CMK (cell line): ENCODE measurements at regions not wholly inside any gene's neighbourhood (a gene's known extent, or its start where the extent isn't known, plus 50 kb on each side); places are given as distances from the start of the nearest gene placed in this dataset.

Source experiments
- DNase-seq: peaks from one replicate; pipeline ENCODE4 v3.0.0-alpha.2; 2010; ENCODE audit warnings: low read depth

DNA sequence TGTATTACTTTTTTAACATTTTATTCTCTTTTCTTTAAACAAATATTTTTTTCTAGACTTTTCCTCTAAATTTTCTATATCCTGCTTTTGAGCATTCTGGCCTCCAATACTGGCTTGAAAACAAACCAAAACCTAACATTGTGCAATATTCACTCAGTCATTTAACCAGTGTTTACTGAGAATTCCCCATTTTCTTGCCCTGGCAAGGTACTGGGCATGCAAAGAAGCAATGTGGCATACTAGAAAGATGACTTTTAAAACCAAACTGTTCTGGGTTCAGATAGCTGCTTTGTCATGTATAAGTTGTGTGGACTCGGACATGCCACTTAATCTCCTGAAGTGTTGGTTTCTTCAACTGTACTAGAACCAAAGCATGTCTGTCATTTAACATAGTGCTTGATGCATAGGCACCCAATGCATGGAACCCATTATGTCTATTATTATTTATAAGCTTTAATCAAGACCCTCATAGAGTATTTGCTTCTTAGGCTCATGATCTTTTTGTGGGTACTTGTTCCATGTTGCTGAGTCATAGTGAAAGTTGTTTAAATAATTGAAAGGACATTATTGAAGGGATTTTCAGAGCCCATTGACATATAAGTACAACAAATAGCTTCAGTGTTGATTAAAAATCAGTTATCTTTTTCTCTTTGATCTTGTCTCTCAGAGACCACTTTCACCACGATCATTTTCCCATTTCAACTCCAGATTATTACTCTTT, 185.4 kb upstream of the OSR1 start:
- no peak for DNase-seq

- DNase-seq = no peak
These were observed 184.6 kb upstream of the OSR1 start for GRCh38 chr2:19542796-19543662.

DNA sequence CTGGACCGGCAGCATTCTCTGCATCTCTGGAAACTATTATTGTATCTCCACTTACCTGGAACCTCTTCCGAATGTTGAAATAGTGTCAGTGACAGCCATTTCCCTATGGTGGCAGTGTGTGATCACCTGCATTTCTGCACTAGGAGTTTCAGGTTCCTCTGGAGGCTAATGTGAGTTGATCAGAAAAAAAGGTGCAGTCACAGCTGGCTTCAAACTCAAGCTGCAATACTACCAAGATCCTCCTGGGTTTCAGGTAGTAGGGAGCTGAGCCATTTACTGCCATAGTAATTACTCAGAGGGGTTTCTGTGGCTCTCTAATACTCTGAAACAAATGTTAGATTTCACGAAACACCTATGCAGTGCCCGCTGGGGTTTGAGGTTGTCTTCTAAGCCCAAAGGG, 183.5 kb upstream of the OSR1 start:
- DNase-seq = no peak

- no peak for DNase-seq
These were observed 182.5 kb upstream of the OSR1 start for GRCh38 chr2:19540739-19541525.

DNA sequence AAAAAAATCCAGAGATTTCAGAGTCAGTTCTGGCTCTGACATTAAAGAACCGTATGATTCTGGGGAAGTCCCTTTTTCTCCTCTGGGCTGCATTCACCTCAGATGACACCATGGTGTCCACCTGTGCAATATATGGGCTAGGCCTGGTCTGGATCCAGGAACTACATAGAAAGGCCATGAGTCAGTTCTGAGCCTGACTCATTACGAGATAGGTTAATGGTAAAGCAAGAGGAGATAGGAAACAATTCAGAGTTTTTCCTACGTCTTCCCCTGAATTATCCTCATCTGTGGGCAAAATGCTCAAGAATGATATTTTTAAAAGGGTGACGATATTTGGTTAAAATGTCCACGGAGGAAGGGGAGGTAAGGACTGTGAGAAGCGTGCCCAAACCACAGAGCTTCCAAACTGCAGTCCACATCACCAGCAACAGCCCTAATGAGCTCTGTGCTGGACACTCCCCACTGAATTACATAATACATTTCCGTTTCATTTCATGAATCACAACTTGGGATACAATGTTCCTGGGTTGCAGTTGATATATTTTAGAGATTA, 180.1 kb upstream of the OSR1 start:
- no peak for DNase-seq

DNA sequence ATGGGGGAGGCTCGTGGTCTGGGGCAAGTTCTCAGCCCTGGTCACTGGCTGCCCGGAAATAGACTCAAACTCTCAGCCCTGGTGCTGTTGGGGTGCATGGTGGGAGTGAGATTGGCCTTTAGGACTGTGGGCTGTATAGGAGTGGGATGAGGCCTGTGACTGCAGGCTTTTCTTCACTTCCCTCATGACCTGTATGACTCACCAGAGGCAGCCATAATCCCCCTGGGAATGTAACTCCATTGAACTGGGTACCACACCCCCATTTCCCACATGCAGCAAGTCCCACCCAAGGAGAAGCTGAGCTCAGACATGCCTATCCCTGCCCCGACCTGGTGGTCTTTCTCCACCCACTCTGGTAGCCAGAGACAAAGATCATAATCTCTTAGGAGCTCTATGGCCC, 177.7 kb upstream of the OSR1 start:
- DNase-seq = no peak

DNA sequence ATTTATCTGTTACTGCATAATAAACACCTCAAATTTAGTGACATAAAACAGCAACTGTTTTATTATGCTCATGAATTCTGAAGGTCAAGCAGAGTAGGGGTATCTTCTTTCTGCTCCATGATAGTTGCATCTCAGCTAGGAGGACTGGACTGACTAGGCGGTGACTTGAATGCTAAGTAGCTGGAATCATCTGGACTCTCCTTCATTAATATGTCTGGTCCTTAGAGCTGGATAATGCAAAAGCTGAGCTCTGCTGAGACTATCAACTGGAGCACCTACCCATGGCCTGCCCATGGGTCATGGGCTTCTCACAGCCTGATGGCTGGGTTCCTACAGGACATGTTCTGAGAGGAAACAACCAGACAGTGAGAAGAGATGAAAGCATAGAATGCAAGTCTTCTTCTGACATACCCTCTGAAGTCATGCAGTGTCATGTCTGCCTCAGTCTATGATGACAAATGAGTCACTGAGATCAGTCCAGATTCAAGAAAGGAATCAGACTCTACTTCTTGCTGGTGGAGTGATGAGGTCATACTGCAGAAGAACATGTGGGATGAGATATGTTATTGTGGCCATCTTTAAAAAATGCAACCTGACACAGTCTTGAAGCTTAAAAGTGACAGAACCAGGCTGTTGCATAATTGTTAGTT, 174.2 kb upstream of the OSR1 start:
- no peak for DNase-seq

DNA sequence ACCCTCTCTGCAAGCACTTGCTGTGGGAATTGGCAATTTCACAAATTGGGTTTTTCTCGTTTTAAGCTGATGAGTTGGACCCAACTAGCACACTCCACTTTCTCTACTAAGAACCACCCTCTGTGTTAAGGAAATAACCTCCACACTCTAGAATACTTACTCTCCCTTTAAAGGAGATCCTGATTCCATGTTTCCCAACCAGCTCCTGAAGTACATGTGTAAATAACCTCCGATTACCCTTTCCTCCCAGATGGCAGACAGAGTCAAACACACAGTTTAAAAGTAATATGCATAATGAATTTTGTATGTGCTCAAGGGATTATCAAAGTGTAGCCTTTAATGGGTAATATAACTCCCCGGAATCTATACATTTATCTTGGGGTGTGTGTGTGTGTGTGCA, 171.3 kb upstream of the OSR1 start:
- no peak for DNase-seq

DNA sequence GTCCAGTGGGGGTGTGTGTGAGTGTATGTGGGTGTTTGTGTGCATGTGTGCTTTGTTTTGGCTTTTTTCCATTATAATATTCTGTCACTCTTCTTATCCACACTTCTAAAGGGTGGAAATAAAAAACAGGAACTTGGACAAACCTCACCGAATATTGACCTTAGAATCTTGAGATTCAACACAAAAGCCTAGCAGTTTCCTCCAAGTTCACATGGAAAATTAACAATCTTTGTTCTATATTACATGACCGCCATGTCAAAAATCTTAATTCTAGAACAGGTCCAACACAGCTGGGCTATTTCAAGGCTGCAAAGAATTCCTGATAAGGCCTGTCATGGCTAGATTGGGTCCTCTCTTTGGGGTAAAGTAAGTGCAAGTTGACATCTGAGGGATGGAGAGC, 169.3 kb upstream of the OSR1 start:
- no peak for DNase-seq

DNA sequence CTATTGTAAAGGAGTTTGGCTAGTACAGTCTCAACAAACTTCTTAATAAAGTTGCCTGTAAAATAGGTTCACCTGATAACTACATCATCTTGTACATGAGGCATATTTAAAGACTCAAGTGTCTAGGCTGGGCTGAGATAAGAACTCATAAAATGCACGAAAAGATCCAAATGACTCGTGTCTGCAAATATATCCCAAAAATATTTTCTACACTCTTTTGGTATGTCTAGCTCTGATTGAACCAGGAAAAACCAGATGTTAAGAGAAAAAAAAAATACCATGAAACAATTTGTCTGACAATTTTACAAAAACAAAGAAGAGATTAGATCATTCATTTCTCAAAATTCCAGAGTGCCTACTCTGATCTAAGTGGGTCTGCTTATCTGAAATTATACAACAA, 166.9 kb upstream of the OSR1 start:
- DNase-seq = no peak

- DNase-seq = no peak
These were observed 160.6 kb upstream of the OSR1 start for GRCh38 chr2:19519045-19519444.

DNA sequence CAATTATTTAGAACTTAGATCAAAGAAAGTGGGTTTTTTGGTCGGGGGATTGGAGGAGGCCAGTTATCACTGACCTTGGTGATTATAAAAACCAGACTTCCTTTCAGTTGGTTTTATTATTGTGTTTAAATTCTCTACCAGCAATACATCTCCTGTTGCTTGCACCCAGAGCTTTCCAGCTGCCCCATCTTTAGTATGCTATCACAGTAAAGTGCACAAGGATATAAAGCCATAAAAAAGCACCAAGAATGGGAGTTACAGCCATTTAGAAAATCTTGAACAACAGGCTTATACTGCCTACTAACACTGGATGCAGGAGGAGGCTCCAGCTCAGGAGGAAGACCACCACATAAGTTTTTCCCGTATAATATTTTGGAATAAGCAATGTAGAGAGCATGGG, 148.7 kb upstream of the OSR1 start:
- no peak for DNase-seq

- DNase-seq = no peak
These were observed 147.0 kb upstream of the OSR1 start for GRCh38 chr2:19505199-19506136.

- no peak for DNase-seq
These were observed 146.2 kb upstream of the OSR1 start for GRCh38 chr2:19504400-19505198.

DNA sequence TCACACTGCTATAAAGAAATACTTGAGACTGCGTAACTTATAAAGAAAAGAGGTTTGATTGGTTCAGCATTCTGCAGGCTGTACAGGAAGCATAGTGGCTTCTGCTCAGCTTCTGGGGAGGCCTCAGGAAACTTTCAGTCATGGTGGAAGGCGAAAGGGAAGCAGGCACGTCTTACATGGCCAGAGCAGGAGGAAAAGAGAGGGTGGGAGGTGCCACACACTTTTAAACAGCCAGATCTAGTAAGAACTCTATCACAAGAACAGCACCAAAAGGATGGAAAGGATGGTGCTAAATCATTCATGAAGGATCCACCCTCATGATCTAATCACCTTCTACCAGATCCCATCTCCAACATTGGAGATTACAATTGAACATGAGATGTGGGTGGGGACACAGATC, 145.5 kb upstream of the OSR1 start:
- DNase-seq = no peak

DNA sequence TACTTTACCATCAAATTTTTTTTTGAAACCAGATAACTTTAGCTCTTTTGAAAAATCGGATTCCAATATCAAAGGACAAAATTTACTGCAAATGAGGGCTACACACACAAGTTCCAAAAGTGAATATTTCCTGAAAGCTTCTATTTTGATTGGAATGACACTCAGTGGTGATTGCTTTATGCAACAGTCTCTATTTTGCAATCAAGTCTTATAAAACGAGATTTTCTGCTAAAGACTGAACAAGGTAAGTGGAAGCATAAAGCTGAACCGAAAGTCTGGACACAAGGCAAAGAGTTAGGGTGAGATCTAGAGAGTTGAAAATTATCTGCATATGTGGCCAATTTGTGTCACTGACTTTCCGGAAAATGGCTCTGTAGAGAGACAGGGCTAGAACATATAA, 145.0 kb upstream of the OSR1 start:
- DNase-seq = no peak

DNA sequence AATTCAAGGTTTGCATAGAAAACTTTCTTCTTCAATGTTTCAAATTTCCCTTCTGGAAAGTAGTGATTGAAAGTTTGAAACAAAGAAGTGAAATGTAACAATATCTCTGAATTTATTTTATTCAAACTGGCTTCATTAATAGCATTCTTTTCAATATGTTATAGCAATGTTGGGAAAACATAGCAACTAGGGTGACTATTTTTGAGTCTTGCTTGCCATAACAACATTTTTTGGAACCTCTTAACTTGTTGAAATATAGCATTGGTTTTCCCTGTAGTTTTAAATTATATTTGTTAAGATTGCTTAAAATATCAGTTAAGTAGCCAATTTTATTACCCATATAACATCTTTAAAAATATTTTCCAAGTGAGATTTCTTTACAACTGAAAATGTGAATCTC, 141.7 kb upstream of the OSR1 start:
- no peak for DNase-seq

DNA sequence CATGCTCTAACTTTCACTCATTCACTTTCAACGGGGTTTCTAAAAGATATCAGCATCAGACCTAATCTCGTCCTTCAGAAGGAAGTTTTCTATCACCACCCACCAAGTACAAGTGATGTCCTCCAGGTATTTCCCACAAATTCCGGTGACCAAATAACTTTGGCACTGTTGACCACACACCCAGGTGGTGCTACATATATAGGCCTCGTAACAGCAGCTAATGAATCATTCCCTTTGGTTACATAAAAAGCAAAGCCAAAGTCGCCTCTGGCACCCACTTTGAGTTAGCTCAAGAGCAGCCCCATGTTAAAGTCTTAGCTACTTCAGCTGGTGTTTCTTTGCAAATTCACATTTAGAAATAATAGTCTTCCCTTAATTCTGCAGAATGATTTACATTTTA, 138.2 kb upstream of the OSR1 start:
- no peak for DNase-seq

DNA sequence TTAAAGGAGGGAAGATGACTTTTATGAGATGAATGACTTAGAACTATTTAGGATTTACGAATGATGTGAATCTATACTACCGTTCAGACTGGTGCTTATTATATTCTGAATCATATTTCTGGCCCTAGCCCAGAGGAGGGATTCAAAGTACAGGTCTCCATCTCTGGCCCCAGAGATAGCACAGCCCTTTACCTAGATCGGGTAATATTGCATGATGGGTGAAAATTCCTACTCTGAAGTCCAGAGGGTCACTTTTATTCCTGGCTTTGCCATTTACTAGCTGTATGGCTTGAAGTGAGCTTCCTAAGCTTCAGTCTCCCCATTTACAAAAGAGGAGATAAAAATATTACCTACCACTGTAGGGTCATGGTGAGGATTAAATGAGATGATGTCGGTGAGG, 135.8 kb upstream of the OSR1 start:
- DNase-seq = no peak

- no peak for DNase-seq
These were observed 133.4 kb upstream of the OSR1 start for GRCh38 chr2:19491796-19492195.
